Vagina (tissue), 2 donors: ENCODE measurements at regions not wholly inside any gene's neighbourhood (a gene's known extent, or its start where the extent isn't known, plus 50 kb on each side); places are given as distances from the start of the nearest gene placed in this dataset.

ENCODE experiments used
- CTCF ChIP-seq, 3 experiments: fragments of 450-650 bp in 2 of 3; fragments of 200-600 bp in 1 of 3; sonication (generic) in 1 of 3; IDR thresholded peaks; one replicate each; pipeline ENCODE4 v1.5.1; 2017 to 2019; ENCODE audit warnings: antibody characterized with exemption in 3 of 3, mild to moderate bottlenecking in 2 of 3, moderate library complexity in 2 of 3
- POLR2AphosphoS5 ChIP-seq, 2 donors: sonication (generic); formaldehyde crosslinking; IDR thresholded peaks; one replicate each; pipeline ENCODE4 v1.9.0; 2017; ENCODE audit warnings: antibody characterized with exemption in 2 of 2, mild to moderate bottlenecking in 2 of 2, low read depth in 1 of 2; ENCODE audit not compliant: insufficient read depth in 1 of 2

- TF ChIP-seq POLR2AphosphoS5 (IDR thresholded peaks at IDR 0.05; ENCODE audit: insufficient read depth in 1 of 2, low read depth in 1 of 2) = peak in 1 of 2 donors; percentile 48
- no peak for TF ChIP-seq CTCF (IDR thresholded peaks at IDR 0.05)
These were observed 124.0 kb downstream of the MDH1 start for GRCh38 chr2:63712748-63713147.
